Neural progenitor cell (in vitro differentiated cells): ENCODE measurements at regions not wholly inside any gene's neighbourhood (a gene's known extent, or its start where the extent isn't known, plus 50 kb on each side); places are given as distances from the start of the nearest gene placed in this dataset.

Source experiments
- DNase-seq: peaks from one replicate; pipeline ENCODE4 v3.0.0-alpha.2; 2016; ENCODE audit warnings: low spot score
- H2AFZ ChIP-seq: fragments of 200-600 bp; sonication (generic); replicated peaks from 2 replicates; pipeline ENCODE4 v1.6.1; 2016; ENCODE audit warnings: antibody characterized with exemption
- H3F3A ChIP-seq: fragments of 200-600 bp; sonication (generic); 2 replicates; pipeline ENCODE4 v1.6.1; 2016; ENCODE audit warnings: antibody characterized with exemption, low read depth
- H3K27ac ChIP-seq: fragments of 200-600 bp; sonication (generic); 2 replicates; pipeline ENCODE4 v1.5.1; 2016; ENCODE audit warnings: mild to moderate bottlenecking
- H3K27me3 ChIP-seq: fragments of 200-600 bp; sonication (generic); 2 replicates; pipeline ENCODE4 v1.6.1; 2016; ENCODE audit warnings: mild to moderate bottlenecking, moderate library complexity
- H3K36me3 ChIP-seq: fragments of 200-600 bp; sonication (generic); 2 replicates; pipeline ENCODE4 v1.5.1; 2016
- H3K4me1 ChIP-seq: fragments of 200-600 bp; sonication (generic); 2 replicates; pipeline ENCODE4 v1.6.1; 2016; ENCODE audit warnings: mixed run types
- H3K4me2 ChIP-seq: fragments of 200-600 bp; sonication (generic); 2 replicates; pipeline ENCODE4 v1.6.1; 2016
- H3K4me3 ChIP-seq: fragments of 200-600 bp; sonication (generic); 2 replicates; pipeline ENCODE4 v1.5.1; 2016
- H3K79me2 ChIP-seq: fragments of 200-600 bp; sonication (generic); 2 replicates; pipeline ENCODE4 v1.6.1; 2016; ENCODE audit warnings: low read depth
- H3K9ac ChIP-seq: fragments of 200-600 bp; sonication (generic); 2 replicates; pipeline ENCODE4 v1.6.1; 2016
- H3K9me3 ChIP-seq: fragments of 200-600 bp; sonication (generic); 2 replicates; pipeline ENCODE4 v1.5.1; 2016; ENCODE audit warnings: low read depth
- H4K20me1 ChIP-seq: fragments of 200-600 bp; sonication (generic); 2 replicates; pipeline ENCODE4 v1.6.1; 2016; ENCODE audit warnings: low read depth
- H3K27ac Mint-ChIP-seq: 3 replicates; pipeline ENCODE4 v1.8.0; 2021; ENCODE audit warnings: mixed read lengths
- H3K27me3 Mint-ChIP-seq: 2 replicates; pipeline ENCODE4 v1.8.0; 2022; ENCODE audit warnings: low read depth, mild to moderate bottlenecking, inconsistent platforms, moderate library complexity, mixed read lengths; ENCODE audit not compliant: insufficient read depth
- H3K36me3 Mint-ChIP-seq: 3 replicates; pipeline ENCODE4 v1.8.0; 2021; ENCODE audit warnings: mixed read lengths
- H3K4me1 Mint-ChIP-seq: 3 replicates; pipeline ENCODE4 v1.8.0; 2021; ENCODE audit warnings: mixed read lengths
- H3K4me3 Mint-ChIP-seq: 3 replicates; pipeline ENCODE4 v1.8.0; 2021; ENCODE audit warnings: mild to moderate bottlenecking, moderate library complexity, mixed read lengths
- H3K9me3 Mint-ChIP-seq: 3 replicates; pipeline ENCODE4 v1.8.0; 2020; ENCODE audit warnings: mixed read lengths
- CTCF ChIP-seq: fragments of 200-600 bp; sonication (generic); IDR thresholded peaks from 2 replicates; pipeline ENCODE4 v1.5.1; 2017; ENCODE audit warnings: antibody characterized with exemption, mild to moderate bottlenecking
- EZH2 ChIP-seq: fragments of 200-600 bp; sonication (generic); IDR thresholded peaks from 2 replicates; pipeline ENCODE4 v1.6.1; 2017; ENCODE audit warnings: antibody characterized with exemption, mild to moderate bottlenecking, moderate library complexity
- EZH2phosphoT487 ChIP-seq: fragments of 200-600 bp; sonication (generic); IDR thresholded peaks from 2 replicates; pipeline ENCODE4 v1.6.1; 2017; ENCODE audit warnings: antibody characterized with exemption

- Histone ChIP-seq H3K27me3 (no peaks in the 10 kb centered on the region), H3K27ac (no peak overlapping the region), H3K9me3 (no peaks in the 10 kb centered on the region), H3K9ac (no peak overlapping the region), H3K79me2 (no peaks in the 10 kb centered on the region), H3K4me2 (no peak overlapping the region), H4K20me1 (no peaks in the 10 kb centered on the region), H3K4me1 (peaks cover 7% of the 10 kb centered on the region), H3K4me3 (no peak overlapping the region), H3F3A (no peaks in the 10 kb centered on the region), H2AFZ (no peak overlapping the region), H3K36me3 (no peaks in the 10 kb centered on the region)
- H3K4me1 Mint-ChIP-seq, result no peaks in the 10 kb centered on the region
- no peaks in the 10 kb centered on the region for H3K36me3 Mint-ChIP-seq
- no peak overlapping the region for H3K4me3 Mint-ChIP-seq
- no peaks in the 10 kb centered on the region for H3K9me3 Mint-ChIP-seq
- TF ChIP-seq CTCF, result no peak
- no peak for TF ChIP-seq EZH2phosphoT487
- TF ChIP-seq EZH2, result no peak
- peaks cover 2% of the 10 kb centered on the region for H3K27me3 Mint-ChIP-seq
- no peak overlapping the region for H3K27ac Mint-ChIP-seq
- no peak for DNase-seq
Measured at GRCh38 chr5:96142786-96143434, 181.3 kb upstream of the ELL2 start.

- Mint-ChIP-seq H3K4me1 (no peaks in the 10 kb centered on the region), H3K9me3 (no peaks in the 10 kb centered on the region), H3K36me3 (no peaks in the 10 kb centered on the region), H3K4me3 (no peak overlapping the region), H3K27ac (no peak overlapping the region), H3K27me3 (peaks cover 2% of the 10 kb centered on the region)
- TF ChIP-seq CTCF (no peak), EZH2phosphoT487 (no peak), EZH2 (no peak)
- Histone ChIP-seq H3K4me2 (no peak overlapping the region), H3K79me2 (no peaks in the 10 kb centered on the region), H3K9ac (no peak overlapping the region), H3K27me3 (no peaks in the 10 kb centered on the region), H3K36me3 (no peaks in the 10 kb centered on the region), H3K4me3 (no peak overlapping the region), H3F3A (no peaks in the 10 kb centered on the region), H4K20me1 (no peaks in the 10 kb centered on the region), H3K4me1 (peaks cover 7% of the 10 kb centered on the region), H3K27ac (no peak overlapping the region), H3K9me3 (no peaks in the 10 kb centered on the region), H2AFZ (no peak overlapping the region)
- DNase-seq, result no peak
Measured at GRCh38 chr5:96142184-96142781, 180.6 kb upstream of the ELL2 start.

- H3K27ac ChIP-seq, result no peak overlapping the region
- no peaks in the 10 kb centered on the region for H3K79me2 ChIP-seq
- Mint-ChIP-seq H3K27me3 (peaks cover 2% of the 10 kb centered on the region), H3K27ac (no peak overlapping the region), H3K9me3 (no peaks in the 10 kb centered on the region), H3K4me3 (no peak overlapping the region), H3K36me3 (no peaks in the 10 kb centered on the region), H3K4me1 (no peaks in the 10 kb centered on the region)
- no peak for DNase-seq
- H3K27me3 ChIP-seq, result no peaks in the 10 kb centered on the region
- no peaks in the 10 kb centered on the region for H3F3A ChIP-seq
- H2AFZ ChIP-seq, result no peak overlapping the region
- no peaks in the 10 kb centered on the region for H3K36me3 ChIP-seq
- no peak overlapping the region for H3K4me2 ChIP-seq
- no peaks in the 10 kb centered on the region for H4K20me1 ChIP-seq
- TF ChIP-seq CTCF (no peak), EZH2phosphoT487 (no peak), EZH2 (no peak)
- no peaks in the 10 kb centered on the region for H3K9me3 ChIP-seq
- H3K4me1 ChIP-seq, result peaks cover 7% of the 10 kb centered on the region
- no peak overlapping the region for H3K4me3 ChIP-seq
- no peak overlapping the region for H3K9ac ChIP-seq
Measured at GRCh38 chr5:96141749-96142148, 180.1 kb upstream of the ELL2 start.
